CD4-positive, alpha-beta memory T cell (primary cell): ENCODE measurements at regions not wholly inside any gene's neighbourhood (a gene's known extent, or its start where the extent isn't known, plus 50 kb on each side); places are given as distances from the start of the nearest gene placed in this dataset.

Experiments
- CTCF ChIA-PET: fragments of 350-600 bp; sonication (Branson Sonifier 250); formaldehyde crosslinking; loops from one replicate; lab custom pipeline; 2021; ENCODE audit warnings: inconsistent platforms; ENCODE audit not compliant: partially characterized antibody; lab: Charles Lee
- POLR2A ChIA-PET: fragments of 350-600 bp; sonication (Branson Sonifier 250); formaldehyde crosslinking; loops from one replicate; lab custom pipeline; 2021; ENCODE audit not compliant: partially characterized antibody; lab: Charles Lee
- DNase-seq, 5 donors: peaks; one replicate each; pipeline versions ENCODE4 v3.0.0 to v3.0.0-alpha.2; 2020 to 2022; ENCODE audit warnings: mixed read lengths in 1 of 5
- H3K27ac ChIP-seq: one replicate; pipeline ENCODE4 v1.7.0; 2013; ENCODE audit warnings: low read depth, low read length
- H3K27me3 ChIP-seq: 2 replicates; pipeline ENCODE4 v1.7.0; 2013; ENCODE audit warnings: mild to moderate bottlenecking, low read length, moderate library complexity; ENCODE audit not compliant: insufficient read depth
- H3K36me3 ChIP-seq: 2 replicates; pipeline ENCODE4 v1.7.0; 2013; ENCODE audit warnings: mild to moderate bottlenecking, low read length, moderate library complexity; ENCODE audit not compliant: insufficient read depth
- H3K4me1 ChIP-seq: 2 replicates; pipeline ENCODE4 v1.7.0; 2013; ENCODE audit warnings: mild to moderate bottlenecking, low read length, moderate library complexity; ENCODE audit not compliant: insufficient read depth
- H3K4me3 ChIP-seq, 2 donors: one replicate each; pipeline ENCODE4 v1.7.0; 2013; ENCODE audit warnings: low read length in 2 of 2, mild to moderate bottlenecking in 1 of 2
- H3K9me3 ChIP-seq, 2 donors: one replicate each; pipeline ENCODE4 v1.7.0; 2013; ENCODE audit warnings: low read length in 2 of 2, control low read depth in 1 of 2; ENCODE audit not compliant: control insufficient read depth in 1 of 2
- H3K27ac Mint-ChIP-seq, 7 donors: one replicate each; pipeline ENCODE4 v1.8.0; 2020 to 2021; ENCODE audit warnings: mixed read lengths in 7 of 7, mild to moderate bottlenecking in 6 of 7, inconsistent platforms in 3 of 7, moderate library complexity in 3 of 7
- H3K27me3 Mint-ChIP-seq, 2 donors: one replicate each; pipeline ENCODE4 v1.8.0; 2020 to 2021; ENCODE audit warnings: mixed read lengths in 2 of 2
- H3K36me3 Mint-ChIP-seq, 2 donors: one replicate each; pipeline ENCODE4 v1.8.0; 2020 to 2021; ENCODE audit warnings: mixed read lengths in 2 of 2, inconsistent platforms in 1 of 2, mild to moderate bottlenecking in 1 of 2
- H3K4me1 Mint-ChIP-seq, 4 donors: one replicate each; pipeline ENCODE4 v1.8.0; 2020 to 2021; ENCODE audit warnings: mixed read lengths in 4 of 4, mild to moderate bottlenecking in 1 of 4
- H3K4me3 Mint-ChIP-seq, 8 donors: one replicate each; pipeline ENCODE4 v1.8.0; 2020 to 2021; ENCODE audit warnings: mixed read lengths in 8 of 8, mild to moderate bottlenecking in 7 of 8, moderate library complexity in 6 of 8, inconsistent platforms in 3 of 8
- H3K9me3 Mint-ChIP-seq, 8 donors: one replicate each; pipeline ENCODE4 v1.8.0; 2020 to 2021; ENCODE audit warnings: mixed read lengths in 8 of 8, mild to moderate bottlenecking in 5 of 8, inconsistent platforms in 3 of 8, moderate library complexity in 1 of 8
- intact Hi-C: fragments of 100-400 bp; cut with micrococcal nuclease; formaldehyde crosslinking; loops from one replicate; pipeline ENCODE4 v1.15.1; 2023

GRCh38 chr4:20447103-20447502 is 195.4 kb downstream of the SLIT2 start:
- Histone ChIP-seq H3K9me3 (no peaks in the 10 kb centered on the region), H3K4me1 (no peaks in the 10 kb centered on the region), H3K27ac (no peak overlapping the region), H3K27me3 (no peaks in the 10 kb centered on the region), H3K36me3 (no peaks in the 10 kb centered on the region), H3K4me3 (no peak overlapping the region)
- ChIA-PET POLR2A (no interaction called here), CTCF (no interaction called here)
- peaks cover 0 to 5% of the 10 kb centered on the region in 2 donors for H3K27me3 Mint-ChIP-seq
- H3K36me3 Mint-ChIP-seq = no peaks in the 10 kb centered on the region
- intact Hi-C loops = no loop called here
- no peak overlapping the region for H3K4me3 Mint-ChIP-seq
- H3K4me1 Mint-ChIP-seq = no peaks in the 10 kb centered on the region
- no peak for DNase-seq
- H3K9me3 Mint-ChIP-seq = no peaks in the 10 kb centered on the region
- no peak overlapping the region for H3K27ac Mint-ChIP-seq

DNA sequence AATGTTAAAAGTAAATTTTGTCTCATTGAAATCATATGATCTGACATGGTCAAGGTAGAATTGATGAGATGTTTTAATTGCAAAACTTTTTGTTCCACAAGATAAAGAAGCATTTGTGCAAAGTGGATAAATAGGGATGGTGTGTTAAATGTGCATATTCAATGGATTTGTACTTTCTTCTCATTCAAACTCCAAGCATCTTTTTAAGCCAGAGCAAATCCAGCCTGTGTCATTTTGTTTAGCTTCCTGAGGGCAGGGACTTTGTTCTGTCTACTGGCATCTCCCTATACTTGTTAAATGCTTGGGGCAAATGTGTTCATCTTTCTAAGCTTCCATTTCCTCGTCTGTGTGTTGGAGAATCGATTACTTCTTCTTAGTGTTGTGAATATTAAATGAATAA is 200.3 kb downstream of the SLIT2 start:
- CTCF ChIA-PET = no interaction called here
- intact Hi-C loops = no loop called here
- Mint-ChIP-seq H3K9me3 (no peaks in the 10 kb centered on the region), H3K36me3 (no peaks in the 10 kb centered on the region), H3K27ac (no peak overlapping the region), H3K27me3 (peaks cover 0 to 1% of the 10 kb centered on the region in 2 donors), H3K4me3 (no peak overlapping the region), H3K4me1 (no peaks in the 10 kb centered on the region)
- Histone ChIP-seq H3K9me3 (no peaks in the 10 kb centered on the region), H3K36me3 (no peaks in the 10 kb centered on the region), H3K27ac (no peak overlapping the region), H3K27me3 (no peaks in the 10 kb centered on the region), H3K4me1 (no peaks in the 10 kb centered on the region), H3K4me3 (no peak overlapping the region)
- POLR2A ChIA-PET = no interaction called here
- DNase-seq = no peak

GRCh38 chr4:20454515-20454914 is 202.8 kb downstream of the SLIT2 start:
- no peak overlapping the region for H3K4me3 ChIP-seq
- peaks cover 0 to 2% of the 10 kb centered on the region in 2 donors for H3K27me3 Mint-ChIP-seq
- H3K27ac ChIP-seq = no peak overlapping the region
- POLR2A ChIA-PET = no interaction called here
- H3K9me3 Mint-ChIP-seq = no peaks in the 10 kb centered on the region
- H3K36me3 Mint-ChIP-seq = no peaks in the 10 kb centered on the region
- H3K27ac Mint-ChIP-seq = no peak overlapping the region
- no peaks in the 10 kb centered on the region for H3K4me1 Mint-ChIP-seq
- H3K4me1 ChIP-seq = no peaks in the 10 kb centered on the region
- intact Hi-C loops = no loop called here
- H3K4me3 Mint-ChIP-seq = no peak overlapping the region
- no peak for DNase-seq
- no peaks in the 10 kb centered on the region for H3K9me3 ChIP-seq
- CTCF ChIA-PET = no interaction called here
- H3K36me3 ChIP-seq = no peaks in the 10 kb centered on the region
- H3K27me3 ChIP-seq = no peaks in the 10 kb centered on the region

DNA sequence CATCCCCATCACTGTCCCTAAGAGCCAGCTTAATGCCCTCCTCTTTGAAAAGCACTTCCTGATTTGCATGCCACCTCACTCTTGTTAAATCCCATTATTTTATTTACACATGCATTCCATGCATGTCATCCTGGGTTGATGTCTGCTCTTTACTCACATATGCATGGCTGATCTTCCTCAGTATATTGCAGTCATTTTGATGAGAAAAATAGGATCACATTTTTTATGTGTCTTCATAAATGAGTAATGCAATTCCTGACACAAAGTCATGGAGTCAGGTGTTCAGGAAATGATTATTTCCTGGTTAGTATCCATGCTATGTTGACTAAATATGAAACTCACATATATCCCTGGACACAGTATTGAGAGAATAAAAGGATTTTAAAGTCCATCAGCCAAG is 204.7 kb downstream of the SLIT2 start:
- Histone ChIP-seq H3K9me3 (no peaks in the 10 kb centered on the region), H3K36me3 (no peaks in the 10 kb centered on the region), H3K4me3 (no peak overlapping the region), H3K27ac (no peak overlapping the region), H3K27me3 (no peaks in the 10 kb centered on the region), H3K4me1 (no peaks in the 10 kb centered on the region)
- Mint-ChIP-seq H3K4me3 (no peak overlapping the region), H3K36me3 (no peaks in the 10 kb centered on the region), H3K9me3 (no peaks in the 10 kb centered on the region), H3K4me1 (no peaks in the 10 kb centered on the region), H3K27ac (no peak overlapping the region), H3K27me3 (peaks cover 0 to 3% of the 10 kb centered on the region in 2 donors)
- intact Hi-C loops = no loop called here
- no peak for DNase-seq
- CTCF ChIA-PET = no interaction called here
- POLR2A ChIA-PET = no interaction called here

DNA sequence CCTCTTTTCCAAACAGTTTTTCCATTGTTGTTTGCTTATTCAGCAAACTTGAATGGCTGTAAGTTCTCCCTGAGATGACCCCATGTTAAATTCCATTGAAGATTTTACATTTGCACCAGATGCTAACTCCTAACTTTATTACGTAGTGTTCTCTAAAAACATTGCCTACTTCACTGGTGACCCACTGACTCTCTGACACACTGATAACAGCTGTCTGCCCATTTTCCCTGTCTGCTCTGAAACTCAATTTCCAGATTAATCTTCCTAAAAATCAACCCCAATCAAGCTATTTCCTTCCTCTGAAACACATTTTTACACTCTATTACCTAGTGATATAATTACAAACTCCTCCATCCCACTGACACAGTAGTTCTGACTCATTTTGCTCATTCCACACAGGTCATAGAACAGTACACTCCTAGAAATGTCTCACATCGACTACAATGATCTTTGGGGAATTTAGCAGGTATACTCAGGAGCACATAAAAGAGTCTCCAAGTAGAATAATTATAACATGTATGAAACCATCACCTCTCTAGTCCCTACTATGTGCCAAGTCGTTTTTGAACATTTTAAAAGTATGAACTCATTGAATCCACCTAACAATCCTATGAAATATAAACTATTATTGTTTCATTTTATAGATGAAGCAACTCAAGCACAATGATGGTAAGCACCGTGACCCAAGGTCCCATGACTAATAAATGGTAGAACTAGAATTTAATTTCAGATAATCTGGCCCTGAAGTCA is 210.9 kb downstream of the SLIT2 start:
- POLR2A ChIA-PET = no interaction called here
- intact Hi-C loops = no loop called here
- H3K36me3 Mint-ChIP-seq = no peaks in the 10 kb centered on the region
- H3K4me3 ChIP-seq = no peak overlapping the region
- no peak overlapping the region for H3K27ac Mint-ChIP-seq
- no peaks in the 10 kb centered on the region for H3K4me1 ChIP-seq
- CTCF ChIA-PET = no interaction called here
- peaks cover 0 to 3% of the 10 kb centered on the region in 2 donors for H3K27me3 Mint-ChIP-seq
- no peaks in the 10 kb centered on the region for H3K36me3 ChIP-seq
- no peaks in the 10 kb centered on the region for H3K9me3 ChIP-seq
- H3K9me3 Mint-ChIP-seq = peaks cover 0 to 3% (median 0%) of the 10 kb centered on the region in 8 donors
- DNase-seq = no peak
- H3K4me1 Mint-ChIP-seq = no peaks in the 10 kb centered on the region
- H3K27ac ChIP-seq = no peak overlapping the region
- H3K27me3 ChIP-seq = no peaks in the 10 kb centered on the region
- no peak overlapping the region for H3K4me3 Mint-ChIP-seq

DNA sequence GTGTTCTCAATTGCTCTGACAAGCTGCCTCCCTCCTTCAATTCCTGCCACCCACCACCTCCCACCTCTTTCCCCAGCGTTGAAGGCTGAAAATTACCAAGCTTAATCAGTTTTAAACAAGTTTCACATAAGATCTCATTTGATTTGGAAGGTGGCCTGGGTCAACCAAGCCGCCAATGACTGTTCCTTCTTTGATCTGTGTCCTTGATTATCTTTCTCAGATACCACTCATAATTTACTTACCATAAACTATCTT is 211.4 kb downstream of the SLIT2 start:
- no peaks in the 10 kb centered on the region for H3K9me3 ChIP-seq
- no peak for DNase-seq
- no peaks in the 10 kb centered on the region for H3K27me3 ChIP-seq
- Mint-ChIP-seq H3K36me3 (no peaks in the 10 kb centered on the region), H3K4me3 (no peak overlapping the region), H3K4me1 (no peaks in the 10 kb centered on the region), H3K27ac (no peak overlapping the region), H3K9me3 (peaks cover 0 to 3% (median 0%) of the 10 kb centered on the region in 8 donors), H3K27me3 (peaks cover 0 to 3% of the 10 kb centered on the region in 2 donors)
- H3K36me3 ChIP-seq = no peaks in the 10 kb centered on the region
- ChIA-PET CTCF (no interaction called here), POLR2A (no interaction called here)
- no peaks in the 10 kb centered on the region for H3K4me1 ChIP-seq
- intact Hi-C loops = no loop called here
- H3K4me3 ChIP-seq = no peak overlapping the region
- no peak overlapping the region for H3K27ac ChIP-seq

GRCh38 chr4:20464381-20464780 is 212.7 kb downstream of the SLIT2 start:
- Mint-ChIP-seq H3K36me3 (no peaks in the 10 kb centered on the region), H3K9me3 (peaks cover 0 to 3% (median 0%) of the 10 kb centered on the region in 8 donors), H3K27ac (no peak overlapping the region), H3K4me1 (no peaks in the 10 kb centered on the region), H3K27me3 (peaks cover 0 to 3% of the 10 kb centered on the region in 2 donors), H3K4me3 (no peak overlapping the region)
- intact Hi-C loops = no loop called here
- Histone ChIP-seq H3K27me3 (no peaks in the 10 kb centered on the region), H3K4me1 (no peaks in the 10 kb centered on the region), H3K36me3 (no peaks in the 10 kb centered on the region), H3K4me3 (no peak overlapping the region), H3K9me3 (no peaks in the 10 kb centered on the region), H3K27ac (no peak overlapping the region)
- DNase-seq = no peak
- ChIA-PET POLR2A (no interaction called here), CTCF (no interaction called here)

DNA sequence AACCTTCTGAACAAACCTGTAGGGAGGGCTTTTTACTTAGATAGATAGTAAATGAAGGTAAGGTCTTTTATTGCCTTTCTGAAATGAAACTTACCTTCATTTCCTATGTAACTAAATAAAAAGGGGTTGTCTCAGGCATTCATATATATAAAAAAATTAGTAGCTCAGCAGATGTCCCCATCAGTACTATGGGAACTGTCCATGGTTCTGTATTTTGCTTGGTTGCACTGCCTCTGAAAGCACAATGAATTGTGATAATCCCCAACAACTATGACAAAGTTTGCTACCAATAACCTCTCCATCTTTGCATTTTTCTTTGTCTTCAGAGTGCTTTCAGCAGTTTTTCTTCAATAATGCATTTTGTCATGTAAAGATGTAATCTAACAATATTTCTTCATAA is 222.4 kb downstream of the SLIT2 start:
- intact Hi-C loops = no loop called here
- H3K36me3 Mint-ChIP-seq = no peaks in the 10 kb centered on the region
- Histone ChIP-seq H3K9me3 (no peaks in the 10 kb centered on the region), H3K4me3 (no peak overlapping the region), H3K4me1 (no peaks in the 10 kb centered on the region), H3K36me3 (no peaks in the 10 kb centered on the region), H3K27ac (no peak overlapping the region), H3K27me3 (no peaks in the 10 kb centered on the region)
- peaks cover 0 to 3% (median 0%) of the 10 kb centered on the region in 8 donors for H3K9me3 Mint-ChIP-seq
- H3K4me3 Mint-ChIP-seq = no peak overlapping the region
- ChIA-PET POLR2A (no interaction called here), CTCF (no interaction called here)
- H3K27me3 Mint-ChIP-seq = peaks cover 1 to 2% of the 10 kb centered on the region in 2 donors
- no peak for DNase-seq
- H3K4me1 Mint-ChIP-seq = no peaks in the 10 kb centered on the region
- H3K27ac Mint-ChIP-seq = no peak overlapping the region
